HepG2 (cell line): ENCODE measurements at regions not wholly inside any gene's neighbourhood (a gene's known extent, or its start where the extent isn't known, plus 50 kb on each side); places are given as distances from the start of the nearest gene placed in this dataset.

Experiments
- ATAC-seq: fragments of 200-7000 bp; cut with Tn5 transposase; 3 replicates; pipeline ENCODE4 v1.9.1; 2020; ENCODE audit warnings: mild to moderate bottlenecking, moderate library complexity
- BruUV-seq: library from RNA; stranded (reverse); fragments of 400-500 nt; replicated peaks from 2 replicates; lab custom pipeline; 2021; lab: Mats Ljungman, UMichigan
- CTCF ChIA-PET: fragments of 300-600 bp; formaldehyde crosslinking; extraction: SDS; loops from one replicate; lab custom pipeline; 2021; ENCODE audit warnings: low total read pairs, inconsistent platforms, low intra/inter-chr PET ratio; lab: Yijun Ruan, JAX
- POLR2A ChIA-PET: fragments of 350-600 bp; sonication (Branson Sonifier 250); formaldehyde crosslinking; loops from one replicate; lab custom pipeline; 2020; ENCODE audit warnings: antibody characterized with exemption, inconsistent platforms; lab: Yijun Ruan, JAX
- DNase-seq: peaks from one replicate; pipeline ENCODE4 v3.0.0-alpha.2; 2015; ENCODE audit warnings: low spot score
- FAIRE-seq: peaks from 3 replicates; lab custom pipeline; 2011; peaks lifted over from hg19 to GRCh38; lab: Jason Lieb, UNC
- H2AFZ ChIP-seq: one replicate; pipeline ENCODE4 v1.6.1; 2011; ENCODE audit warnings: low read length, inconsistent platforms
- H3K27ac ChIP-seq: fragments of 300-600 bp; 3 replicates; pipeline ENCODE4 v1.8.0; 2011; ENCODE audit warnings: mixed run types, mild to moderate bottlenecking, mixed read lengths, low read length, inconsistent platforms; ENCODE audit not compliant: insufficient read depth; ENCODE audit errors: extremely low read length
- H3K27me3 ChIP-seq, 2 experiments: fragments of 200-600 bp in 1 of 2; 2 replicates in 1 of 2; 3 replicates in 1 of 2; pipeline versions ENCODE4 v1.6.0 to v1.8.0; 2011; ENCODE audit warnings: low read length in 2 of 2, mild to moderate bottlenecking in 2 of 2, moderate library complexity in 2 of 2, inconsistent platforms in 1 of 2; ENCODE audit not compliant: insufficient read depth in 2 of 2, control insufficient read depth in 1 of 2
- H3K36me3 ChIP-seq, 2 experiments: fragments of 200-600 bp in 1 of 2; replicated peaks in 1 of 2; 2 replicates in 1 of 2; 3 replicates in 1 of 2; pipeline versions ENCODE4 v1.5.1 to v1.8.0; 2011; ENCODE audit warnings: low read length in 2 of 2, inconsistent platforms in 1 of 2; ENCODE audit not compliant: insufficient read depth in 2 of 2, control insufficient read depth in 1 of 2
- H3K4me1 ChIP-seq: 2 replicates; pipeline ENCODE4 v1.5.1; 2012; ENCODE audit warnings: low read length, inconsistent platforms; ENCODE audit not compliant: insufficient read depth
- H3K4me2 ChIP-seq: 2 replicates; pipeline ENCODE4 v1.6.0; 2011; ENCODE audit warnings: low read depth, low read length, inconsistent platforms
- H3K4me3 ChIP-seq, 3 experiments: fragments of 200-600 bp in 1 of 3; sonication (generic), shearing (Covaris generic) in 1 of 3; replicated peaks in 1 of 3; 2 replicates each; pipeline ENCODE4 v1.5.1; 2011 to 2016; ENCODE audit warnings: low read length in 3 of 3, inconsistent platforms in 2 of 3, low read depth in 2 of 3, mild to moderate bottlenecking in 2 of 3, control low read depth in 1 of 3, mixed read lengths in 1 of 3; ENCODE audit not compliant: insufficient read depth in 1 of 3
- H3K79me2 ChIP-seq: one replicate; pipeline ENCODE4 v1.6.1; 2011; ENCODE audit warnings: low read length, inconsistent platforms; ENCODE audit not compliant: insufficient read depth
- H3K9ac ChIP-seq: 2 replicates; pipeline ENCODE4 v1.6.0; 2011; ENCODE audit warnings: mild to moderate bottlenecking, low read depth, low read length, inconsistent platforms; ENCODE audit not compliant: insufficient read depth
- H3K9me3 ChIP-seq: 2 replicates; pipeline ENCODE4 v1.5.1; 2012; ENCODE audit warnings: mild to moderate bottlenecking, low read length
- H4K20me1 ChIP-seq: 2 replicates; pipeline ENCODE4 v1.6.0; 2011; ENCODE audit warnings: inconsistent platforms, mild to moderate bottlenecking, low read length, moderate library complexity; ENCODE audit not compliant: insufficient read depth
- ASH2L ChIP-seq: fragments of 300-600, 200-600 bp; sonication (generic); IDR thresholded peaks from 2 replicates; pipeline ENCODE4 v1.7.0; 2017; ENCODE audit warnings: low read depth, mild to moderate bottlenecking, moderate library complexity, mixed read lengths, low read length; ENCODE audit not compliant: insufficient read length
- ATF6 ChIP-seq: sonication (generic); formaldehyde crosslinking; conservative IDR thresholded peaks from 2 replicates; pipeline ENCODE4 v1.4.0; 2020; ENCODE audit warnings: missing genetic modification reagents
- DNMT1 ChIP-seq: sonication (generic); formaldehyde crosslinking; IDR thresholded peaks from 2 replicates; pipeline ENCODE4 v1.5.1; 2020; ENCODE audit warnings: mild to moderate bottlenecking, missing genetic modification reagents
- HBP1 ChIP-seq: IDR thresholded peaks from 2 replicates; pipeline ENCODE4 v1.6.1; 2016; ENCODE audit warnings: low read depth, control low read depth
- HHEX ChIP-seq: IDR thresholded peaks from 2 replicates; pipeline ENCODE4 v1.6.1; 2016; ENCODE audit warnings: control low read depth
- MED8 ChIP-seq: sonication (generic); formaldehyde crosslinking; IDR thresholded peaks from 2 replicates; pipeline ENCODE4 v1.8.1; 2023; ENCODE audit warnings: mild to moderate bottlenecking, missing genetic modification reagents; ENCODE audit not compliant: insufficient replicate concordance
- NCOA1 ChIP-seq: sonication (generic); formaldehyde crosslinking; IDR thresholded peaks from 2 replicates; pipeline ENCODE4 v1.9.0; 2021; ENCODE audit warnings: missing genetic modification reagents
- ZBTB14 ChIP-seq: sonication (generic); formaldehyde crosslinking; IDR thresholded peaks from 2 replicates; pipeline ENCODE4 v1.4.0; 2020; ENCODE audit warnings: missing genetic modification reagents
- ZFYVE20 ChIP-seq: sonication (generic); formaldehyde crosslinking; IDR thresholded peaks from 2 replicates; pipeline ENCODE4 v1.8.0; 2023; ENCODE audit warnings: low read depth, mild to moderate bottlenecking, moderate library complexity, missing genetic modification reagents, borderline replicate concordance
- ZNF280D ChIP-seq: sonication (generic); formaldehyde crosslinking; IDR thresholded peaks from 2 replicates; pipeline ENCODE4 v1.5.1; 2020; ENCODE audit warnings: mild to moderate bottlenecking, missing genetic modification reagents
- WGBS: methylation state at CpG from one replicate; pipeline ENCODE4 v1.1.6; 2017; ENCODE audit warnings: low lambda C conversion rate; 5-methylcytosine and 5-hydroxymethylcytosine counted together
- in situ Hi-C: cut with HindIII; loops from 2 replicates; pipeline ENCODE4 v1.10.0; 2017; ENCODE audit warnings: low pct_unique_long_range_greater_than_20kb; ENCODE audit not compliant: extremely low pct_ligation_motif_present
- intact Hi-C: fragments of 100-400 bp; cut with micrococcal nuclease; formaldehyde crosslinking; loops from one replicate; pipeline ENCODE4 v1.10.0; 2022; ENCODE audit not compliant: unreplicated experiment

- Histone ChIP-seq H3K79me2 (no peaks in the 10 kb centered on the region), H4K20me1 (no peaks in the 10 kb centered on the region), H3K36me3 (no peaks in the 10 kb centered on the region), H3K4me3 (no peak overlapping the region), H3K27ac (no peak overlapping the region), H3K9ac (no peak overlapping the region), H3K9me3 (no peaks in the 10 kb centered on the region), H3K27me3 (no peaks in the 10 kb centered on the region; a peak in 1 of 5 replicates), H3K4me1 (no peaks in the 10 kb centered on the region), H2AFZ (no peak overlapping the region), H3K4me2 (no peak overlapping the region)
- CTCF ChIA-PET: no interaction called here
- no peak for ATAC-seq
- WGBS: 10% methylated on average over 5 of the region's 5 CpGs
- DNase-seq: no peak
- POLR2A ChIA-PET: no interaction called here
- TF ChIP-seq ZFYVE20 (CRISPR knock-in tag) (no peak), ASH2L (no peak), MED8 (CRISPR knock-in tag) (no peak), DNMT1 (CRISPR knock-in tag) (no peak), NCOA1 (CRISPR knock-in tag) (no peak), HHEX (no peak), ZNF280D (CRISPR knock-in tag) (no peak), ZBTB14 (CRISPR knock-in tag) (no peak), HBP1 (CRISPR knock-in tag) (no peak), ATF6 (CRISPR knock-in tag) (no peak)
- no TSS peak for BruUV-seq
- no peak for FAIRE-seq
- intact Hi-C loops (no loop called here), in situ Hi-C loops (no loop called here)
Observed at GRCh38 chr10:36036137-36036536, 394.0 kb upstream of the FZD8 start.
